HCT116 (cell line): ENCODE measurements at regions not wholly inside any gene's neighbourhood (a gene's known extent, or its start where the extent isn't known, plus 50 kb on each side); places are given as distances from the start of the nearest gene placed in this dataset.

Source experiments
- ATAC-seq: fragments of 200-7000 bp; cut with Tn5 transposase; 2 replicates; pipeline ENCODE4 v1.9.1; 2020; ENCODE audit warnings: mild to moderate bottlenecking, moderate library complexity
- BruUV-seq: library from RNA; stranded (reverse); fragments of 400-500 nt; replicated peaks from 2 replicates; lab custom pipeline; 2021; lab: Mats Ljungman, UMichigan
- CTCF ChIA-PET: fragments of 300-600 bp; sonication (Branson Sonifier 250); formaldehyde crosslinking; loops from one replicate; lab custom pipeline; 2021; ENCODE audit warnings: antibody characterized with exemption; lab: Charles Lee
- POLR2A ChIA-PET: fragments of 300-600, 350-600 bp; sonication (Branson Sonifier 250); formaldehyde crosslinking; loops from one replicate; lab custom pipeline; 2021; ENCODE audit warnings: antibody characterized with exemption; lab: Charles Lee
- RAD21 ChIA-PET, 2 experiments: fragments of 300-600 bp; sonication (Branson Sonifier 250); formaldehyde crosslinking; loops; one replicate each; lab custom pipeline; 2023; ENCODE audit warnings: low total read pairs in 2 of 2; ENCODE audit not compliant: uncharacterized antibody in 2 of 2, unreplicated experiment in 2 of 2, low non-redundant PET in 1 of 2; lab: Charles Lee
- DNase-seq: peaks from one replicate; pipeline ENCODE4 v3.0.0-alpha.2; 2010; ENCODE audit warnings: low read depth, low spot score
- H2AFZ ChIP-seq: fragments of 200-600 bp; shearing (Covaris generic), sonication (generic); 2 replicates; pipeline ENCODE4 v1.6.1; 2017; ENCODE audit warnings: low read depth, mixed run types, mixed read lengths, antibody characterized with exemption, low read length; ENCODE audit not compliant: poor library complexity, severe bottlenecking
- H3K27ac ChIP-seq: 2 replicates; pipeline ENCODE4 v1.5.1; 2012; ENCODE audit warnings: low read depth, low read length
- H3K27me3 ChIP-seq: fragments of 200-600 bp; sonication (generic); 2 replicates; pipeline ENCODE4 v1.6.1; 2016; ENCODE audit warnings: mixed run types, low read length, mixed read lengths; ENCODE audit not compliant: insufficient read depth
- H3K36me3 ChIP-seq, 2 experiments: fragments of 200-500 bp in 1 of 2; fragments of 200-600 bp in 1 of 2; sonication (Bioruptor generic) in 1 of 2; sonication (generic) in 1 of 2; 2 replicates each; pipeline versions ENCODE4 v1.5.1 to v1.6.1; 2014 to 2016; ENCODE audit warnings: low read length in 2 of 2, inconsistent platforms in 1 of 2, mixed read lengths in 1 of 2, mixed run types in 1 of 2; ENCODE audit not compliant: insufficient read depth in 2 of 2, control insufficient read depth in 1 of 2
- H3K4me1 ChIP-seq, 2 experiments: fragments of 200-600 bp in 1 of 2; sonication (generic) in 1 of 2; 2 replicates each; pipeline versions ENCODE4 v1.5.1 to v1.6.1; 2012 to 2017; ENCODE audit warnings: low read length in 2 of 2, inconsistent platforms in 1 of 2, mild to moderate bottlenecking in 1 of 2, mixed read lengths in 1 of 2, mixed run types in 1 of 2, moderate library complexity in 1 of 2; ENCODE audit not compliant: insufficient read depth in 2 of 2, control insufficient read depth in 1 of 2
- H3K4me2 ChIP-seq: fragments of 200-600 bp; sonication (generic); 2 replicates; pipeline ENCODE4 v1.6.1; 2017; ENCODE audit warnings: mixed run types, low read length, mixed read lengths
- H3K4me3 ChIP-seq, 2 experiments: fragments of 200-600 bp in 1 of 2; sonication (generic) in 1 of 2; replicated peaks in 1 of 2; 2 replicates each; pipeline ENCODE4 v1.5.1; 2011 to 2016; ENCODE audit warnings: low read length in 2 of 2, control low read depth in 1 of 2, low read depth in 1 of 2, mild to moderate bottlenecking in 1 of 2, mixed read lengths in 1 of 2, mixed run types in 1 of 2
- H3K79me2 ChIP-seq: fragments of 200-600 bp; sonication (generic); 2 replicates; pipeline ENCODE4 v1.6.1; 2017; ENCODE audit warnings: mild to moderate bottlenecking, mixed run types, low read length, moderate library complexity, mixed read lengths; ENCODE audit not compliant: insufficient read depth
- H3K9ac ChIP-seq: fragments of 200-600 bp; sonication (generic); 2 replicates; pipeline ENCODE4 v1.6.1; 2016; ENCODE audit warnings: low read length, mixed read lengths
- H3K9me2 ChIP-seq: fragments of 200-600 bp; sonication (generic), shearing (Covaris generic); 2 replicates; pipeline ENCODE4 v1.6.1; 2017; ENCODE audit warnings: mixed run types, mild to moderate bottlenecking, moderate library complexity; ENCODE audit not compliant: insufficient read depth
- H3K9me3 ChIP-seq, 2 experiments: fragments of 200-500 bp in 1 of 2; fragments of 200-600 bp in 1 of 2; sonication (Bioruptor generic) in 1 of 2; sonication (generic) in 1 of 2; 2 replicates each; pipeline ENCODE4 v1.6.1; 2014 to 2017; ENCODE audit warnings: low read length in 2 of 2, mixed read lengths in 2 of 2, inconsistent platforms in 1 of 2, low read depth in 1 of 2, mild to moderate bottlenecking in 1 of 2, mixed run types in 1 of 2, moderate library complexity in 1 of 2; ENCODE audit not compliant: control insufficient read depth in 1 of 2, insufficient read depth in 1 of 2
- H4K20me1 ChIP-seq: fragments of 200-600 bp; sonication (generic), shearing (Covaris generic); 2 replicates; pipeline ENCODE4 v1.6.1; 2017; ENCODE audit warnings: mixed run types, mild to moderate bottlenecking, moderate library complexity; ENCODE audit not compliant: insufficient read depth
- ATF3 ChIP-seq: IDR thresholded peaks from 2 replicates; pipeline ENCODE4 v1.6.1; 2012
- CEBPB ChIP-seq: IDR thresholded peaks from 2 replicates; pipeline ENCODE4 v1.6.1; 2012; ENCODE audit warnings: low read depth
- EGR1 ChIP-seq: IDR thresholded peaks from 2 replicates; pipeline ENCODE4 v1.6.1; 2012; ENCODE audit warnings: low read depth
- ELF1 ChIP-seq: IDR thresholded peaks from 2 replicates; pipeline ENCODE4 v1.6.1; 2012; ENCODE audit warnings: low read depth, borderline replicate concordance
- EZH2 ChIP-seq: fragments of 200-600 bp; sonication (generic); IDR thresholded peaks from 2 replicates; pipeline ENCODE4 v1.6.1; 2017; ENCODE audit warnings: antibody characterized with exemption, mixed run types
- EZH2phosphoT487 ChIP-seq: fragments of 200-600 bp; IDR thresholded peaks from 2 replicates; pipeline ENCODE4 v1.6.1; 2018; ENCODE audit warnings: antibody characterized with exemption, borderline replicate concordance
- JUND ChIP-seq: IDR thresholded peaks from 2 replicates; pipeline ENCODE4 v1.6.1; 2012
- MAX ChIP-seq: IDR thresholded peaks from 2 replicates; pipeline ENCODE4 v1.6.1; 2012
- POLR2A ChIP-seq: IDR thresholded peaks from 2 replicates; pipeline ENCODE4 v1.7.0; 2011; ENCODE audit warnings: borderline replicate concordance; ENCODE audit not compliant: insufficient read depth, insufficient read length; ENCODE audit errors: extremely low read depth
- RAD21 ChIP-seq: IDR thresholded peaks from 2 replicates; pipeline ENCODE4 v1.6.1; 2012; ENCODE audit warnings: low read depth, mild to moderate bottlenecking
- SIN3A ChIP-seq: IDR thresholded peaks from 2 replicates; pipeline ENCODE4 v1.6.1; 2012; ENCODE audit warnings: low read depth
- SP1 ChIP-seq: IDR thresholded peaks from 2 replicates; pipeline ENCODE4 v1.6.1; 2012; ENCODE audit warnings: low read depth
- TCF7L2 ChIP-seq: IDR thresholded peaks from 2 replicates; pipeline ENCODE4 v1.7.0; 2011; ENCODE audit warnings: borderline replicate concordance, inconsistent platforms; ENCODE audit not compliant: insufficient read depth, insufficient read length; ENCODE audit errors: extremely low read depth
- YY1 ChIP-seq: IDR thresholded peaks from 2 replicates; pipeline ENCODE4 v1.6.1; 2011; ENCODE audit warnings: low read length, low read depth, moderate library complexity, mild to moderate bottlenecking; ENCODE audit not compliant: insufficient replicate concordance; ENCODE audit errors: extremely low read depth
- ZBTB33 ChIP-seq: IDR thresholded peaks from 2 replicates; pipeline ENCODE4 v1.6.1; 2011; ENCODE audit warnings: mild to moderate bottlenecking, low read length, moderate library complexity; ENCODE audit not compliant: insufficient replicate concordance; ENCODE audit errors: extremely low read depth
- ZFX ChIP-seq: fragments of 450-650 bp; IDR thresholded peaks from 2 replicates; pipeline ENCODE4 v1.6.1; 2017
- intact Hi-C: fragments of 100-400 bp; cut with micrococcal nuclease; formaldehyde crosslinking; loops from 2 replicates; pipeline ENCODE4 v1.10.0; 2022
- TF ChIP-seq, protein P1 (sequence below), 3 experiments: fragments of 200-600 bp in 1 of 3; sonication (generic) in 1 of 3; IDR thresholded peaks in 2 of 3; conservative IDR thresholded peaks in 1 of 3; 2 replicates each; pipeline ENCODE4 v1.5.1; 2012 to 2017; ENCODE audit warnings: low read depth in 2 of 3, low read length in 2 of 3, antibody characterized with exemption in 1 of 3, borderline replicate concordance in 1 of 3, control low read depth in 1 of 3, mild to moderate bottlenecking in 1 of 3, mixed read lengths in 1 of 3, mixed run types in 1 of 3, moderate library complexity in 1 of 3; ENCODE audit not compliant: insufficient read depth in 1 of 3
- TF ChIP-seq, protein P2 (sequence below): IDR thresholded peaks from 2 replicates; pipeline ENCODE4 v1.6.1; 2012; ENCODE audit warnings: low read depth

DNA sequence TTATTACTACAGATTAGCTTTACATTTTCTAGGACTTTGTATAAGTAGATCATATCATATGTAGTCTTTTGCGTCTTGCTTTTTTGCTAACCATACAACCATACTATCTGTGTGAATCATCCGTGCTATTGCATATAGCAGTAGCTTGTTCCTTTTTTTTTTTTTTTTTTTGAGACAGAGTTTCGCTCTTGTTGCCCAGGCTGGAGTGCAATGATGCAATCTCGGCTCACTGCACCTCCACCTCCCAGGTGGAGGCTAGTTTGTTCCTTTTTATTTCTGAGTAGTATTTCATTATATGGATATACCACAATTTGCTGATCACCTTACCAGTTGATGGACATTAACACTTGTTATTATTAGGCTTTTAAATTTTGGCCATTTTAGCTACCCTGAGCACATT lies 54.5 kb upstream of the TBL1XR1 start:
- H3K9me2 ChIP-seq: no peaks in the 10 kb centered on the region
- no peaks in the 10 kb centered on the region for H3K36me3 ChIP-seq
- intact Hi-C loops: loop anchor here (1.0 kb wide), 1 partner anchor 28 kb away; no protein-coding TSS in a partner anchor
- no peaks in the 10 kb centered on the region for H3K79me2 ChIP-seq
- H3K4me2 ChIP-seq: no peak overlapping the region
- H3K4me3 ChIP-seq: no peak overlapping the region
- no peak for TF ChIP-seq YY1
- TF ChIP-seq EGR1: no peak
- TF ChIP-seq ATF3: no peak
- TF ChIP-seq, protein P1, sequence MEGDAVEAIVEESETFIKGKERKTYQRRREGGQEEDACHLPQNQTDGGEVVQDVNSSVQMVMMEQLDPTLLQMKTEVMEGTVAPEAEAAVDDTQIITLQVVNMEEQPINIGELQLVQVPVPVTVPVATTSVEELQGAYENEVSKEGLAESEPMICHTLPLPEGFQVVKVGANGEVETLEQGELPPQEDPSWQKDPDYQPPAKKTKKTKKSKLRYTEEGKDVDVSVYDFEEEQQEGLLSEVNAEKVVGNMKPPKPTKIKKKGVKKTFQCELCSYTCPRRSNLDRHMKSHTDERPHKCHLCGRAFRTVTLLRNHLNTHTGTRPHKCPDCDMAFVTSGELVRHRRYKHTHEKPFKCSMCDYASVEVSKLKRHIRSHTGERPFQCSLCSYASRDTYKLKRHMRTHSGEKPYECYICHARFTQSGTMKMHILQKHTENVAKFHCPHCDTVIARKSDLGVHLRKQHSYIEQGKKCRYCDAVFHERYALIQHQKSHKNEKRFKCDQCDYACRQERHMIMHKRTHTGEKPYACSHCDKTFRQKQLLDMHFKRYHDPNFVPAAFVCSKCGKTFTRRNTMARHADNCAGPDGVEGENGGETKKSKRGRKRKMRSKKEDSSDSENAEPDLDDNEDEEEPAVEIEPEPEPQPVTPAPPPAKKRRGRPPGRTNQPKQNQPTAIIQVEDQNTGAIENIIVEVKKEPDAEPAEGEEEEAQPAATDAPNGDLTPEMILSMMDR (IDR thresholded peaks at IDR 0.05 in 2 of 3, conservative IDR thresholded peaks at IDR 0.05 in 1 of 3; ENCODE audit: borderline replicate concordance in 1 of 3, insufficient read depth in 1 of 3, low read depth in 2 of 3, low read length in 2 of 3): no peak
- TF ChIP-seq ZBTB33: no peak
- TF ChIP-seq, protein P2, sequence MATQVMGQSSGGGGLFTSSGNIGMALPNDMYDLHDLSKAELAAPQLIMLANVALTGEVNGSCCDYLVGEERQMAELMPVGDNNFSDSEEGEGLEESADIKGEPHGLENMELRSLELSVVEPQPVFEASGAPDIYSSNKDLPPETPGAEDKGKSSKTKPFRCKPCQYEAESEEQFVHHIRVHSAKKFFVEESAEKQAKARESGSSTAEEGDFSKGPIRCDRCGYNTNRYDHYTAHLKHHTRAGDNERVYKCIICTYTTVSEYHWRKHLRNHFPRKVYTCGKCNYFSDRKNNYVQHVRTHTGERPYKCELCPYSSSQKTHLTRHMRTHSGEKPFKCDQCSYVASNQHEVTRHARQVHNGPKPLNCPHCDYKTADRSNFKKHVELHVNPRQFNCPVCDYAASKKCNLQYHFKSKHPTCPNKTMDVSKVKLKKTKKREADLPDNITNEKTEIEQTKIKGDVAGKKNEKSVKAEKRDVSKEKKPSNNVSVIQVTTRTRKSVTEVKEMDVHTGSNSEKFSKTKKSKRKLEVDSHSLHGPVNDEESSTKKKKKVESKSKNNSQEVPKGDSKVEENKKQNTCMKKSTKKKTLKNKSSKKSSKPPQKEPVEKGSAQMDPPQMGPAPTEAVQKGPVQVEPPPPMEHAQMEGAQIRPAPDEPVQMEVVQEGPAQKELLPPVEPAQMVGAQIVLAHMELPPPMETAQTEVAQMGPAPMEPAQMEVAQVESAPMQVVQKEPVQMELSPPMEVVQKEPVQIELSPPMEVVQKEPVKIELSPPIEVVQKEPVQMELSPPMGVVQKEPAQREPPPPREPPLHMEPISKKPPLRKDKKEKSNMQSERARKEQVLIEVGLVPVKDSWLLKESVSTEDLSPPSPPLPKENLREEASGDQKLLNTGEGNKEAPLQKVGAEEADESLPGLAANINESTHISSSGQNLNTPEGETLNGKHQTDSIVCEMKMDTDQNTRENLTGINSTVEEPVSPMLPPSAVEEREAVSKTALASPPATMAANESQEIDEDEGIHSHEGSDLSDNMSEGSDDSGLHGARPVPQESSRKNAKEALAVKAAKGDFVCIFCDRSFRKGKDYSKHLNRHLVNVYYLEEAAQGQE: no peak
- TF ChIP-seq ELF1: no peak
- TF ChIP-seq TCF7L2: no peak
- no peak for TF ChIP-seq RAD21
- TF ChIP-seq ZFX: no peak
- TF ChIP-seq EZH2phosphoT487: no peak
- TF ChIP-seq POLR2A: no peak
- TF ChIP-seq CEBPB: no peak
- no peak for TF ChIP-seq SP1
- no peak for TF ChIP-seq SIN3A
- TF ChIP-seq MAX: no peak
- no peak for TF ChIP-seq JUND
- no peak for TF ChIP-seq EZH2
- H3K9ac ChIP-seq: no peak overlapping the region
- H3K27me3 ChIP-seq: no peaks in the 10 kb centered on the region
- no peaks in the 10 kb centered on the region for H3K9me3 ChIP-seq
- no peaks in the 10 kb centered on the region for H3K4me1 ChIP-seq
- BruUV-seq: no TSS peak
- ChIA-PET POLR2A (interaction anchor here (1.0 kb wide), 1 partner anchor 107 kb away, joined by 3 read pairs; no protein-coding TSS in a partner anchor), RAD21 (interaction anchor here in 1 of 2 experiments (0.7 kb wide), 1 partner anchor 89 kb away, joined by 3 read pairs; no protein-coding TSS in a partner anchor), CTCF (no interaction called here)
- no peaks in the 10 kb centered on the region for H4K20me1 ChIP-seq
- no peak for ATAC-seq
- DNase-seq: no peak
- H3K27ac ChIP-seq: no peak overlapping the region
- H2AFZ ChIP-seq: no peak overlapping the region
